HEK293 (cell line): ENCODE measurements at regions not wholly inside any gene's neighbourhood (a gene's known extent, or its start where the extent isn't known, plus 50 kb on each side); places are given as distances from the start of the nearest gene placed in this dataset.

Experiments used
- BCL11A ChIP-seq: fragments of 450-650 bp; formaldehyde crosslinking; IDR thresholded peaks from 2 replicates; pipeline ENCODE4 v1.5.1; 2016; ENCODE audit warnings: low read depth, missing biosample characterization, missing genetic modification characterization
- CTCF ChIP-seq: fragments of 450-650 bp; formaldehyde crosslinking; IDR thresholded peaks from 2 replicates; pipeline ENCODE4 v1.5.1; 2016; ENCODE audit warnings: missing biosample characterization, missing genetic modification characterization
- ELK4 ChIP-seq: IDR thresholded peaks from 2 replicates; pipeline ENCODE4 v1.6.1; 2011; ENCODE audit warnings: mild to moderate bottlenecking, low read depth, low read length, borderline replicate concordance
- KLF9 ChIP-seq: fragments of 450-650 bp; formaldehyde crosslinking; IDR thresholded peaks from 2 replicates; pipeline ENCODE4 v1.5.1; 2016; ENCODE audit warnings: missing biosample characterization, missing genetic modification characterization, low read depth
- MEIS1 ChIP-seq: sonication (generic); formaldehyde crosslinking; IDR thresholded peaks from 2 replicates; pipeline ENCODE4 v1.8.1; 2022; ENCODE audit warnings: missing genetic modification reagents, mild to moderate bottlenecking, borderline replicate concordance
- MYNN ChIP-seq: fragments of 450-650 bp; formaldehyde crosslinking; IDR thresholded peaks from 2 replicates; pipeline ENCODE4 v1.5.1; 2016; ENCODE audit warnings: missing biosample characterization, missing genetic modification characterization, borderline replicate concordance
- PRDM10 ChIP-seq: fragments of 450-650 bp; formaldehyde crosslinking; IDR thresholded peaks from 2 replicates; pipeline ENCODE4 v1.5.1; 2016; ENCODE audit warnings: missing biosample characterization, missing genetic modification characterization
- SP2 ChIP-seq: fragments of 450-650 bp; formaldehyde crosslinking; IDR thresholded peaks from 2 replicates; pipeline ENCODE4 v1.5.1; 2016; ENCODE audit warnings: missing biosample characterization, missing genetic modification characterization
- SP3 ChIP-seq: fragments of 450-650 bp; formaldehyde crosslinking; IDR thresholded peaks from 2 replicates; pipeline ENCODE4 v1.5.1; 2016; ENCODE audit warnings: missing biosample characterization, missing genetic modification characterization
- ZFHX2 ChIP-seq: fragments of 450-650 bp; formaldehyde crosslinking; conservative IDR thresholded peaks from 2 replicates; pipeline ENCODE4 v1.5.1; 2016; ENCODE audit warnings: missing biosample characterization, missing genetic modification characterization
- ZNF10 ChIP-seq: fragments of 450-650 bp; formaldehyde crosslinking; IDR thresholded peaks from 2 replicates; pipeline ENCODE4 v1.5.1; 2017; ENCODE audit warnings: missing biosample characterization, missing genetic modification characterization
- ZNF157 ChIP-seq: fragments of 450-650 bp; formaldehyde crosslinking; IDR thresholded peaks from 2 replicates; pipeline ENCODE4 v1.5.1; 2016; ENCODE audit warnings: missing biosample characterization, missing genetic modification characterization
- ZNF16 ChIP-seq: fragments of 450-650 bp; formaldehyde crosslinking; IDR thresholded peaks from 2 replicates; pipeline ENCODE4 v1.5.1; 2016; ENCODE audit warnings: low read depth, missing biosample characterization, missing genetic modification characterization
- ZNF169 ChIP-seq: fragments of 450-650 bp; formaldehyde crosslinking; IDR thresholded peaks from 2 replicates; pipeline ENCODE4 v1.5.1; 2016; ENCODE audit warnings: missing biosample characterization, missing genetic modification characterization
- ZNF280C ChIP-seq: fragments of 450-650 bp; formaldehyde crosslinking; IDR thresholded peaks from 2 replicates; pipeline ENCODE4 v1.5.1; 2016; ENCODE audit warnings: missing biosample characterization, missing genetic modification characterization
- ZNF302 ChIP-seq: fragments of 450-650 bp; formaldehyde crosslinking; IDR thresholded peaks from 2 replicates; pipeline ENCODE4 v1.5.1; 2016; ENCODE audit warnings: missing biosample characterization, missing genetic modification characterization, low read depth
- ZNF510 ChIP-seq: fragments of 450-650 bp; formaldehyde crosslinking; IDR thresholded peaks from 2 replicates; pipeline ENCODE4 v1.5.1; 2018; ENCODE audit warnings: mild to moderate bottlenecking, missing genetic modification characterization, missing biosample characterization; ENCODE audit not compliant: insufficient replicate concordance
- ZNF518A ChIP-seq: fragments of 450-650 bp; formaldehyde crosslinking; conservative IDR thresholded peaks from 2 replicates; pipeline ENCODE4 v1.5.1; 2016; ENCODE audit warnings: low read depth, missing biosample characterization, missing genetic modification characterization
- ZNF580 ChIP-seq: fragments of 450-650 bp; formaldehyde crosslinking; IDR thresholded peaks from 2 replicates; pipeline ENCODE4 v1.5.1; 2016; ENCODE audit warnings: missing biosample characterization, missing genetic modification characterization
- ZNF621 ChIP-seq: fragments of 450-650 bp; formaldehyde crosslinking; IDR thresholded peaks from 2 replicates; pipeline ENCODE4 v1.5.1; 2017; ENCODE audit warnings: missing biosample characterization, missing genetic modification characterization
- ZNF677 ChIP-seq: fragments of 450-650 bp; IDR thresholded peaks from 2 replicates; pipeline ENCODE4 v1.5.0; 2018; ENCODE audit warnings: missing biosample characterization, mild to moderate bottlenecking, missing genetic modification characterization, moderate library complexity
- ZNF747 ChIP-seq: fragments of 450-650 bp; formaldehyde crosslinking; IDR thresholded peaks from 2 replicates; pipeline ENCODE4 v1.5.1; 2016; ENCODE audit warnings: missing biosample characterization, missing genetic modification characterization
- ZNF76 ChIP-seq: fragments of 450-650 bp; formaldehyde crosslinking; IDR thresholded peaks from 2 replicates; pipeline ENCODE4; 2016; ENCODE audit warnings: low read depth, missing biosample characterization, missing genetic modification characterization, borderline replicate concordance
- ZNF843 ChIP-seq: fragments of 450-650 bp; formaldehyde crosslinking; IDR thresholded peaks from 2 replicates; pipeline ENCODE4 v1.5.1; 2016; ENCODE audit warnings: missing biosample characterization, missing genetic modification characterization
- ZSCAN30 ChIP-seq: fragments of 450-650 bp; IDR thresholded peaks from 2 replicates; pipeline ENCODE4 v1.5.1; 2018; ENCODE audit warnings: missing biosample characterization, mild to moderate bottlenecking, missing genetic modification characterization, moderate library complexity

GRCh38 chr6:28673787-28674671 is 148.3 kb downstream of the GPX5 start (continued):
- TF ChIP-seq CTCF (no peak), ZNF843 (tag by site-specific recombination) (no peak), MEIS1 (CRISPR knock-in tag) (no peak), ZNF280C (tag by site-specific recombination) (no peak), ZNF580 (tag by site-specific recombination) (peak; percentile 92), ZNF621 (no peak), ZNF747 (tag by site-specific recombination) (no peak), SP3 (tag by site-specific recombination) (peak; percentile 34), MYNN (tag by site-specific recombination) (no peak), ZNF76 (peak; percentile 9; the same call in 1 of the 2 replicates), SP2 (no peak), ZNF677 (tag by site-specific recombination) (no peak), ZNF157 (tag by site-specific recombination) (no peak), ZNF169 (no peak), ZNF16 (no peak), PRDM10 (tag by site-specific recombination) (peak; percentile 87), ZFHX2 (tag by site-specific recombination) (no peak), KLF9 (tag by site-specific recombination) (no peak; the same call in 1 of the 2 replicates), ZSCAN30 (tag by site-specific recombination) (peak; percentile 80), BCL11A (tag by site-specific recombination) (no peak), ZNF518A (tag by site-specific recombination) (no peak), ZNF302 (tag by site-specific recombination) (no peak), ELK4 (no peak), ZNF10 (tag by site-specific recombination) (peak; percentile 93), ZNF510 (no peak)
